Liver (tissue), 8 donors: ENCODE measurements at regions not wholly inside any gene's neighbourhood (a gene's known extent, or its start where the extent isn't known, plus 50 kb on each side); places are given as distances from the start of the nearest gene placed in this dataset.

ENCODE experiments used
- DNase-seq: peaks from one replicate; pipeline ENCODE4 v3.0.0-alpha.2; 2017; ENCODE audit warnings: low spot score
- H3K27ac ChIP-seq, 2 donors: one replicate each; pipeline ENCODE4 v1.7.0; 2013; ENCODE audit warnings: inconsistent platforms in 2 of 2, low read length in 2 of 2, control low read depth in 1 of 2, low read depth in 1 of 2, mild to moderate bottlenecking in 1 of 2
- H3K27me3 ChIP-seq, 4 donors: one replicate each; pipeline versions ENCODE4 v1.6.1 to v1.7.0; 2013; ENCODE audit warnings: low read length in 3 of 4, inconsistent platforms in 1 of 4, mild to moderate bottlenecking in 1 of 4, moderate library complexity in 1 of 4; ENCODE audit not compliant: control insufficient read depth in 4 of 4, insufficient read depth in 4 of 4
- H3K36me3 ChIP-seq, 4 donors: one replicate each; pipeline versions ENCODE4 v1.6.1 to v1.7.0; 2013; ENCODE audit warnings: low read length in 3 of 4, mild to moderate bottlenecking in 3 of 4, low read depth in 1 of 4, moderate library complexity in 1 of 4; ENCODE audit not compliant: control insufficient read depth in 4 of 4, insufficient read depth in 3 of 4
- H3K4me1 ChIP-seq, 4 donors: one replicate each; pipeline versions ENCODE4 v1.6.1 to v1.7.0; 2013; ENCODE audit warnings: low read length in 3 of 4, mild to moderate bottlenecking in 3 of 4, moderate library complexity in 1 of 4; ENCODE audit not compliant: control insufficient read depth in 4 of 4, insufficient read depth in 4 of 4
- H3K4me3 ChIP-seq, 3 donors: one replicate each; pipeline versions ENCODE4 v1.6.1 to v1.7.0; 2013; ENCODE audit warnings: low read length in 3 of 3, control low read depth in 1 of 3, low read depth in 1 of 3, mild to moderate bottlenecking in 1 of 3
- H3K9ac ChIP-seq, 2 donors: one replicate each; pipeline ENCODE4 v1.7.0; 2013; ENCODE audit warnings: low read length in 2 of 2, mild to moderate bottlenecking in 2 of 2, moderate library complexity in 2 of 2, control low read depth in 1 of 2, low read depth in 1 of 2
- H3K9me3 ChIP-seq, 4 donors: one replicate each; pipeline versions ENCODE4 v1.6.1 to v1.7.0; 2013; ENCODE audit warnings: low read length in 3 of 4; ENCODE audit not compliant: control insufficient read depth in 4 of 4
- EGR1 ChIP-seq, 2 donors: IDR thresholded peaks; 2 replicates each; pipeline ENCODE4 v1.6.1; 2016 to 2018; ENCODE audit warnings: antibody characterized with exemption in 2 of 2, low read depth in 2 of 2
- FOXA1 ChIP-seq: IDR thresholded peaks from 2 replicates; pipeline ENCODE4 v1.6.1; 2016; ENCODE audit warnings: antibody characterized with exemption
- FOXA2 ChIP-seq: IDR thresholded peaks from 2 replicates; pipeline ENCODE4 v1.6.1; 2016; ENCODE audit warnings: antibody characterized with exemption
- GABPA ChIP-seq, 2 donors: IDR thresholded peaks in 1 of 2; conservative IDR thresholded peaks in 1 of 2; 2 replicates each; pipeline ENCODE4 v1.6.1; 2016; ENCODE audit warnings: antibody characterized with exemption in 2 of 2, mild to moderate bottlenecking in 1 of 2, moderate library complexity in 1 of 2
- HNF4A ChIP-seq, 2 donors: conservative IDR thresholded peaks; 2 replicates each; pipeline ENCODE4 v1.6.1; 2016; ENCODE audit warnings: antibody characterized with exemption in 2 of 2, mild to moderate bottlenecking in 2 of 2
- HNF4G ChIP-seq: IDR thresholded peaks from 2 replicates; pipeline ENCODE4 v1.6.1; 2016; ENCODE audit warnings: antibody characterized with exemption
- JUND ChIP-seq, 2 donors: IDR thresholded peaks; 2 replicates each; pipeline ENCODE4 v1.6.1; 2016; ENCODE audit warnings: antibody characterized with exemption in 2 of 2
- NR2F2 ChIP-seq: IDR thresholded peaks from 2 replicates; pipeline ENCODE4 v1.6.1; 2016; ENCODE audit warnings: antibody characterized with exemption
- RAD21 ChIP-seq, 2 donors: IDR thresholded peaks; 2 replicates each; pipeline ENCODE4 v1.6.1; 2016; ENCODE audit warnings: antibody characterized with exemption in 2 of 2, mild to moderate bottlenecking in 2 of 2
- RXRA ChIP-seq, 2 donors: IDR thresholded peaks; 2 replicates each; pipeline ENCODE4 v1.6.1; 2017 to 2018; ENCODE audit warnings: antibody characterized with exemption in 2 of 2, mild to moderate bottlenecking in 1 of 2
- SP1 ChIP-seq: IDR thresholded peaks from 2 replicates; pipeline ENCODE4 v1.6.1; 2018; ENCODE audit warnings: antibody characterized with exemption, mild to moderate bottlenecking
- TAF1 ChIP-seq: conservative IDR thresholded peaks from 2 replicates; pipeline ENCODE4 v1.6.1; 2016; ENCODE audit warnings: antibody characterized with exemption, mild to moderate bottlenecking
- YY1 ChIP-seq: IDR thresholded peaks from 2 replicates; pipeline ENCODE4 v1.6.1; 2016; ENCODE audit warnings: antibody characterized with exemption, mild to moderate bottlenecking
- WGBS: extraction: QIAGEN DNeasy Blood & Tissue Kit; methylation state at CpG from one replicate; pipeline ENCODE4 v1.1.7; 2013; 5-methylcytosine and 5-hydroxymethylcytosine counted together
- TF ChIP-seq, protein P1 (sequence below): IDR thresholded peaks from 2 replicates; pipeline ENCODE4 v1.6.1; 2016; ENCODE audit warnings: antibody characterized with exemption
- TF ChIP-seq, protein P2 (sequence below): IDR thresholded peaks from 2 replicates; pipeline ENCODE4 v1.6.1; 2016; ENCODE audit warnings: antibody characterized with exemption, mild to moderate bottlenecking
- TF ChIP-seq, protein P3 (sequence below): IDR thresholded peaks from 2 replicates; pipeline ENCODE4 v1.6.1; 2016; ENCODE audit warnings: antibody characterized with exemption
- TF ChIP-seq, protein P4 (sequence below): fragments of 150-350 bp; IDR thresholded peaks from 2 replicates; pipeline ENCODE4 v1.5.1; 2017; ENCODE audit warnings: improper control_type of control experiment, low read depth, low read length; ENCODE audit not compliant: missing input control
- TF ChIP-seq, protein P5 (sequence below): IDR thresholded peaks from 2 replicates; pipeline ENCODE4 v1.6.1; 2016; ENCODE audit warnings: antibody characterized with exemption
- donor health status: healthy.
- donor health status: healthy.
- donor health status: healthy.
- donor health status: healthy.
- donor health status: healthy.

DNA sequence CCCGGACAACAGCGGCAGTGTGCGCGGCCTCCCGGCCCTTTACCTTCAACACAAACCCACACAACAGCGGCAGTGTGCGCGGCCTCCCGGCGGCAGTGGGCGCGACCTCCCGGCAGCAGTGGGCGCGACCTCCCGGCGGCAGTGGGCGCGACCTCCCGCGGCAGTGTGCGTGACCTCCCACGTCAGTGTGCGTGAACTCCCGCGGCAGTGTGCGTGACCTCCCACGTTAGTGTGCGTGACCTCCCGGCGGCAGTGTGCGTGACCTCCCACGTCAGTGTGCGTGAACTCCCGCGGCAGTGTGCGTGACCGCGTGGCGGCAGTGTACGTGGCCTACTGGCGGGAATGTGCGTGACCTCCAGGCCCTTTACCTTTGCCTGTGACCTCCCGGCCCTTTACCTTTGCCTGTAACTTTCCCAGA is 576.6 kb upstream of the FRG1 start:
- H3K9ac ChIP-seq, result no peak overlapping the region

DNA sequence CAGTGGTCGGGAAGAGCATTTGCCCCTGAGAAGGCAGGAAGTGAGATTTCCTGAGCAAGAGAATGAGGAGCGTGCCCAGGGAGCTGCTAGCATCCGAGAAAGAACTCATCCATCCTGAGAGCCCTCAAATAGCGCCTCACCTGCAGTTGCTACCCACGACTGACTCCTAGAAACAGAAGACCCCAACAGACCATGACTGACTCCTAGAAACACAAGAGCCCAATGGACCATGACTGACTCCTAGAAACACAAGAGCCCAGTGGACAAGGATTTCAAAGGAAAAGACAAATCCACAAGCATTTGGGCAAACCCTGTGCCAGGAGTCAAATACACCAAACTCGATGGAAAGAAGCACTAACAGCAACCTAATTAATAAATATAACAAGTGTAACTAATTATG is 575.2 kb upstream of the FRG1 start:
- H3K36me3 ChIP-seq, result no peaks in the 10 kb centered on the region
- 80% methylated on average over 6 of the region's 6 CpGs for WGBS
- H3K4me1 ChIP-seq, result no peaks in the 10 kb centered on the region
- no peak overlapping the region for H3K4me3 ChIP-seq
- DNase-seq, result no peak
- no peaks in the 10 kb centered on the region for H3K9me3 ChIP-seq
- no peak overlapping the region for H3K9ac ChIP-seq
- TF ChIP-seq NR2F2, result no peak
- no peak for TF ChIP-seq RXRA (IDR thresholded peaks at IDR 0.05)
- TF ChIP-seq SP1, result no peak
- TF ChIP-seq, protein P1, sequence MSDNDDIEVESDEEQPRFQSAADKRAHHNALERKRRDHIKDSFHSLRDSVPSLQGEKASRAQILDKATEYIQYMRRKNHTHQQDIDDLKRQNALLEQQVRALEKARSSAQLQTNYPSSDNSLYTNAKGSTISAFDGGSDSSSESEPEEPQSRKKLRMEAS, result no peak
- no peak for TF ChIP-seq FOXA2
- H3K27me3 ChIP-seq, result no peaks in the 10 kb centered on the region
- no peak overlapping the region for H3K27ac ChIP-seq

More for the DNA sequence above, 576.6 kb upstream of the FRG1 start:
- H3K27me3 ChIP-seq, result no peaks in the 10 kb centered on the region
- H3K4me1 ChIP-seq, result no peaks in the 10 kb centered on the region
- no peak overlapping the region for H3K27ac ChIP-seq
- WGBS, result 87% methylated on average over 44 of the region's 44 CpGs
- TF ChIP-seq, protein P1, result no peak
- TF ChIP-seq FOXA2 (no peak), GABPA (IDR thresholded peaks at IDR 0.05 in 1 of 2, conservative IDR thresholded peaks at IDR 0.05 in 1 of 2) (no peak), HNF4A (conservative IDR thresholded peaks at IDR 0.05) (no peak), YY1 (no peak), HNF4G (no peak), TAF1 (no peak), EGR1 (IDR thresholded peaks at IDR 0.05; ENCODE audit: low read depth in 2 of 2) (no peak), RXRA (IDR thresholded peaks at IDR 0.05) (no peak), JUND (IDR thresholded peaks at IDR 0.05) (no peak), FOXA1 (no peak), RAD21 (IDR thresholded peaks at IDR 0.05) (no peak), NR2F2 (no peak), SP1 (no peak)
- TF ChIP-seq, protein P2, sequence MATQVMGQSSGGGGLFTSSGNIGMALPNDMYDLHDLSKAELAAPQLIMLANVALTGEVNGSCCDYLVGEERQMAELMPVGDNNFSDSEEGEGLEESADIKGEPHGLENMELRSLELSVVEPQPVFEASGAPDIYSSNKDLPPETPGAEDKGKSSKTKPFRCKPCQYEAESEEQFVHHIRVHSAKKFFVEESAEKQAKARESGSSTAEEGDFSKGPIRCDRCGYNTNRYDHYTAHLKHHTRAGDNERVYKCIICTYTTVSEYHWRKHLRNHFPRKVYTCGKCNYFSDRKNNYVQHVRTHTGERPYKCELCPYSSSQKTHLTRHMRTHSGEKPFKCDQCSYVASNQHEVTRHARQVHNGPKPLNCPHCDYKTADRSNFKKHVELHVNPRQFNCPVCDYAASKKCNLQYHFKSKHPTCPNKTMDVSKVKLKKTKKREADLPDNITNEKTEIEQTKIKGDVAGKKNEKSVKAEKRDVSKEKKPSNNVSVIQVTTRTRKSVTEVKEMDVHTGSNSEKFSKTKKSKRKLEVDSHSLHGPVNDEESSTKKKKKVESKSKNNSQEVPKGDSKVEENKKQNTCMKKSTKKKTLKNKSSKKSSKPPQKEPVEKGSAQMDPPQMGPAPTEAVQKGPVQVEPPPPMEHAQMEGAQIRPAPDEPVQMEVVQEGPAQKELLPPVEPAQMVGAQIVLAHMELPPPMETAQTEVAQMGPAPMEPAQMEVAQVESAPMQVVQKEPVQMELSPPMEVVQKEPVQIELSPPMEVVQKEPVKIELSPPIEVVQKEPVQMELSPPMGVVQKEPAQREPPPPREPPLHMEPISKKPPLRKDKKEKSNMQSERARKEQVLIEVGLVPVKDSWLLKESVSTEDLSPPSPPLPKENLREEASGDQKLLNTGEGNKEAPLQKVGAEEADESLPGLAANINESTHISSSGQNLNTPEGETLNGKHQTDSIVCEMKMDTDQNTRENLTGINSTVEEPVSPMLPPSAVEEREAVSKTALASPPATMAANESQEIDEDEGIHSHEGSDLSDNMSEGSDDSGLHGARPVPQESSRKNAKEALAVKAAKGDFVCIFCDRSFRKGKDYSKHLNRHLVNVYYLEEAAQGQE, result no peak
- TF ChIP-seq, protein P3, sequence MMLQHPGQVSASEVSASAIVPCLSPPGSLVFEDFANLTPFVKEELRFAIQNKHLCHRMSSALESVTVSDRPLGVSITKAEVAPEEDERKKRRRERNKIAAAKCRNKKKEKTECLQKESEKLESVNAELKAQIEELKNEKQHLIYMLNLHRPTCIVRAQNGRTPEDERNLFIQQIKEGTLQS, result no peak
- TF ChIP-seq, protein P4, sequence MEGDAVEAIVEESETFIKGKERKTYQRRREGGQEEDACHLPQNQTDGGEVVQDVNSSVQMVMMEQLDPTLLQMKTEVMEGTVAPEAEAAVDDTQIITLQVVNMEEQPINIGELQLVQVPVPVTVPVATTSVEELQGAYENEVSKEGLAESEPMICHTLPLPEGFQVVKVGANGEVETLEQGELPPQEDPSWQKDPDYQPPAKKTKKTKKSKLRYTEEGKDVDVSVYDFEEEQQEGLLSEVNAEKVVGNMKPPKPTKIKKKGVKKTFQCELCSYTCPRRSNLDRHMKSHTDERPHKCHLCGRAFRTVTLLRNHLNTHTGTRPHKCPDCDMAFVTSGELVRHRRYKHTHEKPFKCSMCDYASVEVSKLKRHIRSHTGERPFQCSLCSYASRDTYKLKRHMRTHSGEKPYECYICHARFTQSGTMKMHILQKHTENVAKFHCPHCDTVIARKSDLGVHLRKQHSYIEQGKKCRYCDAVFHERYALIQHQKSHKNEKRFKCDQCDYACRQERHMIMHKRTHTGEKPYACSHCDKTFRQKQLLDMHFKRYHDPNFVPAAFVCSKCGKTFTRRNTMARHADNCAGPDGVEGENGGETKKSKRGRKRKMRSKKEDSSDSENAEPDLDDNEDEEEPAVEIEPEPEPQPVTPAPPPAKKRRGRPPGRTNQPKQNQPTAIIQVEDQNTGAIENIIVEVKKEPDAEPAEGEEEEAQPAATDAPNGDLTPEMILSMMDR, result no peak
- TF ChIP-seq, protein P5, sequence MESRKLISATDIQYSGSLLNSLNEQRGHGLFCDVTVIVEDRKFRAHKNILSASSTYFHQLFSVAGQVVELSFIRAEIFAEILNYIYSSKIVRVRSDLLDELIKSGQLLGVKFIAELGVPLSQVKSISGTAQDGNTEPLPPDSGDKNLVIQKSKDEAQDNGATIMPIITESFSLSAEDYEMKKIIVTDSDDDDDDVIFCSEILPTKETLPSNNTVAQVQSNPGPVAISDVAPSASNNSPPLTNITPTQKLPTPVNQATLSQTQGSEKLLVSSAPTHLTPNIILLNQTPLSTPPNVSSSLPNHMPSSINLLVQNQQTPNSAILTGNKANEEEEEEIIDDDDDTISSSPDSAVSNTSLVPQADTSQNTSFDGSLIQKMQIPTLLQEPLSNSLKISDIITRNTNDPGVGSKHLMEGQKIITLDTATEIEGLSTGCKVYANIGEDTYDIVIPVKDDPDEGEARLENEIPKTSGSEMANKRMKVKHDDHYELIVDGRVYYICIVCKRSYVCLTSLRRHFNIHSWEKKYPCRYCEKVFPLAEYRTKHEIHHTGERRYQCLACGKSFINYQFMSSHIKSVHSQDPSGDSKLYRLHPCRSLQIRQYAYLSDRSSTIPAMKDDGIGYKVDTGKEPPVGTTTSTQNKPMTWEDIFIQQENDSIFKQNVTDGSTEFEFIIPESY, result no peak
- H3K4me3 ChIP-seq, result no peak overlapping the region
- no peak for DNase-seq
- H3K36me3 ChIP-seq, result no peaks in the 10 kb centered on the region
- no peaks in the 10 kb centered on the region for H3K9me3 ChIP-seq
